IPS-NIHi7 (cell line): ENCODE measurements at regions not wholly inside any gene's neighbourhood (a gene's known extent, or its start where the extent isn't known, plus 50 kb on each side); places are given as distances from the start of the nearest gene placed in this dataset.
"Not testable (repeated sequence)": the region's sequence is repeated elsewhere in the genome, so short reads cannot be mapped to it uniquely, and the experiment has no call there.

ENCODE experiments used
- DNase-seq: peaks from one replicate; pipeline ENCODE4 v3.0.0; 2012; ENCODE audit warnings: mixed read lengths; ENCODE audit errors: extremely low spot score

DNA sequence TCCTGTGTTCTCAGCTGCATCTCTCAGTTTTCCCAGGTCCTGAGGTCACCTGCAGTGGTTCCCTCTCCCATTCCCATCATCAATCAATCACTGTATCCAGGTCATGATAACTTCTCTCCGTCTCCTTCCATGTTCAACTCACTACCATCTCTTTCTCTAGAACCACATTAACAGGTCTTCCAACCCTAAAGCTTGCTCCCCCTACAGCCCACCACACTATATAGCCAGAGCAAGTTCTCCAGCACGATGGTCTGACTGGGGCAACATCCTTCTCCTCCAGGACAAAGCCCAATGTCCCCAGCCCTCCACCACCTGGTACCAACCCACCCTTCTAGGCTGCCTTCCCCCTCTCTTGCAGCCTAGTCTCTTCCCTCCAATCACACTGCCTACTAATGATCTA is 241.6 kb downstream of the CDK5RAP2 start:
- DNase-seq = peak; percentile 18

DNA sequence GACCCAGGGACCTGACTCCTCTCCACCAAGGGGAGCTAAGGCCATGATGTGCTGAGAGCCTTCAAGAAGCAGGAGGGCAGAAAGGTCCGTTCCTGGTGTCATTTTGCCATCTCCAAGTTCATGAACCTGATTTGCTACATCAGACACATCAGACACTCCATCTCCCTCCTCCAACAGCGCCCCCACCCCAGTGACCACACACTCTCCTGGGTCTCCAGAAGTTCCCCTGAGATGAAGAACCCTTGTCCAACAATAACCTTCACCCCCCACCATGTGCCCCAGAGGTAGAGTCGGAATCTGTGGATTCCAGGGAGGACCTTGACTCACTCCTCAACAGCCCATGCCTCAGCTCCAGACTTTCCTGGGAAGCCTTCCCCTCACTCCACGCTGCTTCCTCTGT is 242.8 kb downstream of the CDK5RAP2 start:
- no peak for DNase-seq

DNA sequence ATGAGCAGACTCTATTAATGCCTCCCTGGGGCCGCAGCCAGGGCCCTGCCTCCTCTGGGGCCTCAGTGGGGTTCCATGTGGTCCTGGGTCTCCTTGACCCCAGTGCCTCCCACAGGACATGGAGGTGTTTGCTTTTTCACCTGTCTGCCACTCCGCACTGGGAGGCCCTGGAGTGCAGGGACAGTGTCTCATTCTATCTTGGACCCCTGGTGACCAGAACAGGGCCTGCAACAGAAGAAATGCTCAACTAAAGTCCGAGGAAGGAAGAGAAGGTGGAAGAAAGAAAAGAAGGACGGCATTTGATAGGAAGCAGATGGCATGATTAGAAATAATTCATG is 243.2 kb downstream of the CDK5RAP2 start:
- DNase-seq = no peak

DNA sequence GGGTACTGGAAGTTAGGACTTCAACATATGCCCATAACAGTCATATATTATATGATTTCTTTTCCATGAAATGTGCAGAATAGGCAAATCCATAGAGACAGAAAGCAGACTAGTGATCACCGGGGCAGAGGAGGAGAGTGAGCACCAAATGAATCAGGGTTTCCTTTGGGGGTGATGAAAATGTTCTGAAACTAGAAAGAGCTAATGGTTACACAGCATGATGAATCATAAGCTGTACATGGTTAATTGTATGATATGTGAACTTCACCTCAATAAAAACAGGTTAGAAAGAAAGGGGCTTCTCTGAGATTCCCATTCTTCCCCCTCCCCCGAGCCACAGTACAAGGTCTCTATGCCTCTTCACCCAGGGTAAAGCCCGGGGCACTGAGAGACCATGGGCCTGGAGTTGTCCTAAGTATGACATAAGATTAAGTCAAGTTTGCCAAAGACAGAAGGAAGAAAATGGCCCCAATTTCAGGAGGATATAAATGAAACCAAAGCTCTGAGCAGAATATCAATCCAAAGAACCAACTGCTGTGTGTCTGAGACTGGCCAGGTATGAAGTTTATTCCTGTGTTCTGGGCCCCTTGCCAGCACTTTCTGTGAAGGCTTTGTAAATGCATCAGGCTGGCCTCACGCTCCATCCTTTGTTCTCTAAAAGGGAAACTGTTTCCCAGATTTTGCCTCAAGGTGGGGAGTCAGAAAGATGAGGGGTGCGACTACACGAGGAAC is 243.8 kb downstream of the CDK5RAP2 start:
- DNase-seq = no peak

DNA sequence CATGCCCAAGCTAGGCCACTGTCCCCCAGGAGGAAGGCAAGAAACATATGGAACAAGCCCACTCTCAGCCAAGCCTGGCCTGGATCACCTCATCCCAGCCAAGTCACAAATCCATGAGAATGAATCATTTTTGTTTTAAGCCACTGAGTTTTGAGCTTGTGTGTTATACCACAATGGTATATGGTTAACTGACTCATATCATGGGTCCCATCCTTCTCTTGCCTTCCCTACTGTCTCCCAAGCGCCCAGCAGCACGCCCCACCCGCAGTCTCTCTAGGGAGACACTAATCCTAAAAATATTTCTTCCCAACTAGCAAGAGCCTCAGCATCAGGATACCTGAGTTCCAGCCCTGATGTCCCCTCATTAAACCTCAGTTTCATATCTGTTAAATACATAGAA is 248.1 kb downstream of the CDK5RAP2 start:
- DNase-seq = no peak

DNA sequence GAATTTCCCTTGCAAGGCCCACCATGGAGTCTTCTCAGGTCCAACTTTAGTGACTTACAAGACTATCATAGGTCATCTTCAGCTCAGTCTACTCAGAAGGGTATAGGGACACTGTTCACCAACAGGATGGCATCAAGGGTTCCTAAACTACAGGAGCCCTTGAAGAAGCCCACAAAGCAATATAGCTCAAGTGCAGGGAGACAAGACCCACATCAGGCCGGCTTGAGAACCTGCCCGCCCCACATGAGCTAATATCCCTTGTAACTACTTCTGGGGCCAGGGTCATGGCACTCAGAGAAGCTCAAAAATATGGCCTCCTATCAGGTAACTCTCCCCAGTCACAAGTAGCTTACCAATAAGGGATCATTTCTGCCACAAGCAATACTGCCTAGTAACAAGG is 249.9 kb downstream of the CDK5RAP2 start:
- DNase-seq = no peak

DNA sequence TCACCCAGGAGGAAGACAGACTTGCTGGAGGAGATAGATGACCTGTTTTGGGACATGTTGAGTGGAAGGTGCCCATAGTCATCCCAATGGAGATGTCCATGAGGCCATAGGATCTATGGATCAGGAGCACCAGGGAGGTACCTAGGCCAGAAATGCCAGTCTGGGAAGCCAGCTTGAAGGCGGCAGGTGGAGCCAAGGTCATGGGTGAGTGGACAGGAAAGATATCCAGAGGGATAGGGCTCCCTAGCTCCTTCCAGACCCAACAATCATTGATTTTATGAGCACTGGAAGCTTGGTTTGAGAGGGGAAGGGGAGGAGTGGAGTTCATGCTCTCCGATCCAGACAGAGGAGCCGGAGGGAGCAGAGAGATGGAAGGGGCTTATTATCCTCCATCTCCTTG is 252.6 kb downstream of the CDK5RAP2 start:
- DNase-seq = no peak

DNA sequence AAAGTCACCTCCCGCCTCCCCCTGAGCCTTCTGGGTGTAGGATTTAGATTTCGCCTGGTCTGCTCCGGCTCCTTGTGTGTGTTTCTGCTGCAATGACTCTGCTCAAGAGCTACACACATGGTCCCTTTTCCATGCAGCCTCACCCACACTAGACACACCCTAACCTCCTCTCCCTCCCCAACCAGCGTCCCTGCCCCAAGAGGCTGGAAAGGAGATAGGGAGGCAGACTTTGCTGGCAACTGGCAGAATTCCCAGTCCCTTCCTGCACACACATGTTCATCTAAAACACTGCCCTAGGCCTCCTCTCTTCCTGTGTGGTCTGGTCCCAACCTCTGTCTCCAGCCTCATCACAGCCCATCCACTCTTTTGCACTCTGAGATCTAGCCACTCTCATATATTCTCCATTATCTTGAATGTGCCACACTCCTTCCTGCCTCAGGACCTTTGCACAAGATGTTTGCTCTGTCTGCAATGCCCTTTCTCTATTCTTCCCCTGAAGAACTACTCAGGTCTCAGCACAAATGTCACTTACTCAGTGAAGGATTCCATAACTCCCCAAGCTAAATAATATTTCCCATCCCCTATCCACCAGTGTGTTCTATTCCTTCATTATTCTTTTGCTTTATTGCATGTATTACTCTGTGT is 253.8 kb downstream of the CDK5RAP2 start:
- no peak for DNase-seq

DNA sequence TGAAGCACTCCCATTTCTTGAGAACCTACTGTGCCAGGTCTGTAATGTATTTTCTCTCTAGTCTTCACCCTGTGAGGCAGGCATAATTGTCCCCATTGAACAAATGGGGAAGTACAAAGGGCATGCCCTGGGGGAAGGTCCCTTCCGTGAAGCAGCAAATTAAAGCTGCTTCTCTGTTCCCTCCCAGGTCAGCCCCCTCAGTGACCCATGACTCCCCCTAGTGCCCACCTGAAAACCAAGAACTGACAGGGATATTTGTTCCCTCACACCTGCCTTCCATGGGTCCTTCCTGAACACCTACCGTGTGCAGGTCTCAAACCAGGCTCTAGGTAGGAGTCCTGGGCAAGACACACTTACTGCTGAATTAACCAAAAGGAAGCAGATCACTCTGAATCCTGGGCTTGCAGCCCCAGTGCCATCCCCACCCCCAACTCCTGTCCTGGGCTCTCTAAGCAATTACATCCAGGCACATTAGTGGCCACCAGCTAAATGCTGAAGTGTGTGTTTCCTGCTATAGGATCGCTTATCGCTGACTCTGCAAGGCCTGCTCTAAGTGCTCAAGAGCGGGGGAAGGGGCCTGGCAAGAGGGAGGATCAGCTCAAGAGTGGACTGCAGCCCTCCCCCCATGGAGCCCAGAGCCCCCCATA is 254.8 kb downstream of the CDK5RAP2 start:
- DNase-seq = peak; percentile 75

DNA sequence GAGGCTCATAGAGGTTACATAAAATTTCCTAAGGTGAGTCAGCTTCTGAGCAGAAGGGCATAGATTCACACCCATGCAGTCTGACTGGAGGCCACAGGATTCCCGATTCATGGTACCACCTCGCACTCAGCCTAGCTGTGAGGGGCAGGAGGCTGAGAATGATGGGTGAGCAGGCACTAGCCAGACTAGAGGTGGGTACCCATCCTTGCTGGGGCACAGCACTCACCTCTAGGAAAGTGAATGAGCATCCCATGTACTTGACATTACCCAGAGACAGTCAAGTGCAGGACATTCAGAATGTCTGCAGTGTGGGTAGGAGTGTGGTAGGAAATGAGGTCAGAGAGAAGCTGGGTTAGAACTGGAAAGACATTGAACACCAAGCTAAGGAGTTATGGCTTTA is 255.5 kb downstream of the CDK5RAP2 start:
- DNase-seq = no peak

DNA sequence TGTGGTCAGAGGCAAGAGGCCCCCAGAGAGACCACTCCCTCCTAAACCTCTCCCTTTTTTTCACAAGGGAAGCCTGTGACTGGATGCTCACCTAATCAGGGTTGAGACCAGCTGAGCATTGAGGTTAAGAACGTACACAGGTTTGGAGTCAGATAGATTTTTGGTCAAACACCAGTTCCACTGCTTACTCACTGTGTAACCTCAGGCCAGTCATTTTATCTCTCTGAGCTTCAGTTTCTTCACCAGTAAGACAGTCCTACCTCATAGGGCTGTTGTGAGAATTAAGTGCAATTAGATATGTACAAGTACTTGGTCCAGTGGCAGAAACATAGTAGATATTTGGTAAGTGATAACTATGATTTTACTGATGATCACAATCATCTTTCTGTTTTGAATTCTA is 256.8 kb downstream of the CDK5RAP2 start:
- no peak for DNase-seq

DNA sequence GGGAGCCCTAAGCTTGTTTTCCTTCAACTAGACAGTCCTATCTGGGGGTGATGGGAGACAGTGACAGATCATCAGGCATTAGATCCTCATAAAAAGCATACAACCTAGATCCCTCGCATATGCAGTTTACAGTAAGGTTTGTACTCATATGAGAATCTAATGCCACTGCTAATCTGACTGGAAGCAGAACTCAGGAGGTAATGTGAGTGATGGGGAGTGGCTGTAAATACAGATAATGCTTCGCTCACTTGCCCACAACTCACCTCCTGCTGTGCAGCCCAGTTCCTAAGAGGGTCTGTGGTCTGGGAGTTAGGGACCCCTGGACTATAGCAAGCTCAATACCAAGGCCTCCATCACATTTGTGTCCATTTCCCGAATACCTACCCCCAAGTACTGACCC is 260.5 kb downstream of the CDK5RAP2 start:
- DNase-seq = no peak

DNA sequence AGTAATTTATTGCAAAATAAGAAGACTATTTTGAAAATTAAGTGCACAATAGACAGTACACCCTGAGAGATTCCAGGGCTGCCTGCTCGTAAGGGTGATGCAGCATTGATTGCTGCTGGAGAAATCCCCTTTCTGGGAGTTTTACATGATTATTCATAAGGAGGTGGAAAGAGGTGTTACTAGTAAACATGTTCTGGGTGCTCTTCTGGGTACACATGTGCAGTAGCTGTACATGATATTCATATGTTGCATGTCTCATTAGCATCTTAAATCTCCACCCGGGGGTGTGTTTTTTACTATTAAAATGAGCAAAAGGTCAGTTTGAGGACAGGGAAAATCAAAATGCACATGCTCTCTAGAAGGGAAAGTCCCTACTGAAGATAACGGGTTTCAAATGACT is 264.8 kb downstream of the CDK5RAP2 start:
- no peak for DNase-seq

DNA sequence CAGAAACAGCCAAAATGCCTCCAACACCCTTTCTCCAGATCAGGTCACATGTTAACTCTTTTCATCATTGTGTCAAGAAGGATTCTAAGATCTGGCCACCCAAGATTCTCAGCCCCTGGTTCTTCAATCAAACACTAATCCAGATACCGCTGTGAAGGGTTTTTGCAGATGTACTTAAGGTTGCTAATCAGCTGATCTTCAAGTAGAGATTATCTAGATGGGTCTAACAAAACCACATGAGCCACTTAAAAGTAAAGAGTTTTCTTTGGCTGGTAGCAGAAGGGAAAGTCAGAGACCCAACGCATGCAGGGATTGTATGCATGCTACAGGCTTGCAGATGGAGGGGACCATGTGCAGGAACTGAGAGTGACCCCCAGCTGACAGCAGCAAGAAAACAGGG is 267.9 kb downstream of the CDK5RAP2 start:
- DNase-seq = no peak

DNA sequence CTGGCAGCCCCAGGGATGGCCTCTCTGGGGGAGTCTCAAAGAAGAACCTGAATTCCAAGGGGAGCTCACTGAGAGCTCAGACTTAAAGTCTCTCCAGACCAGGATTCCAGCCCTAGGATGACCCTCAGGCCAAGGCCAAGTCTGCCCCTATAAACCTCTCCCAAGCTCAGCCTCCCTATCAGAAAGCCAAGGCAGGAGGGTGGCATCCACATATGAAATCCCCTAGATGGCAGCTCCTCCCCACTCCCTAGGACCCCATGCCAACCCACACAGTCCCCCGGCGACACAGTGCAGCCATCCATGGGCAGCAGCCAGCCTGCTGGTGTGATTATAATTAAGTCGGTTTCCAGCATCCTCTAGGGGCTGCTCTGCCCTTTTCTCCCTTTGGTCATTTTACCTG is 269.9 kb downstream of the CDK5RAP2 start:
- no peak for DNase-seq

DNA sequence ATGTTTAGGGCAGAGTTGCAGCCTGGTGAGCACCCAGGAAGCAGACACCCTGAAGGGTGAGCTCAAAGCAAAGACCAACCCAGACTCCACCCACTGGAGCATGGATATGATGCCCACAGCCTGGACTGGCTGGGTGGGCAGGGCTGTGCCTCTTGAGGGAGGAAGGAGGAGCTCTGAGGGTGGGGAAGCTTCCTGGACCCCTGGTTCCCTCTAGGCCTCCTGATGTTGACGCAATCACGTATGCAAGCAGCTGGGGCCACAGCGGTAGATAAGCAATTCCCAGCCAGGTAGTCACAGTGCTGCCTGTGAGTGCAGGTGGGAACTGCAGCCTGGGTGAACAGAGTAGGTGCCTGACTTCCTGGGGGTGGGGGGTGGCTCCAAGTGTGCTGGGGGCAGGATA is 271.5 kb downstream of the CDK5RAP2 start:
- DNase-seq = peak; percentile 53

DNA sequence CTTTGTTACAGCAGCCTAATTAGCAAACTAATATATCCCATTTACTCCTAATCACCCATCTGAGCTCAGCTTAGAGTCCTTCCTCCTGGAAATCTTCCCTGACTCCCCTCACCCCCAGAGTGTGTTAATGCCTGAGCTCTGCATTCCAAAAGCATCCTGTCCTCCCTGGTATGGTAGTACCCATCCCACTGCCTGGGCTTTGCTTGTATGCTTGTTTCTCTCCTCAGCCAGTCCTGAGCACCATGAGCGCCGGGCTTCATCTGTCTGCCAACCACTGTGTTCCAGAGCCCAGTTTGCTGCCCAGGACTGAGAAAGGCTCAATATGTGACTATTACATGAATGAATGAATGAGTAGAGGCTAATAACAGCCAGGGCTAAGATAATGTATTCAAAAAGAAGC is 272.4 kb downstream of the CDK5RAP2 start:
- peak; percentile 31 for DNase-seq

DNA sequence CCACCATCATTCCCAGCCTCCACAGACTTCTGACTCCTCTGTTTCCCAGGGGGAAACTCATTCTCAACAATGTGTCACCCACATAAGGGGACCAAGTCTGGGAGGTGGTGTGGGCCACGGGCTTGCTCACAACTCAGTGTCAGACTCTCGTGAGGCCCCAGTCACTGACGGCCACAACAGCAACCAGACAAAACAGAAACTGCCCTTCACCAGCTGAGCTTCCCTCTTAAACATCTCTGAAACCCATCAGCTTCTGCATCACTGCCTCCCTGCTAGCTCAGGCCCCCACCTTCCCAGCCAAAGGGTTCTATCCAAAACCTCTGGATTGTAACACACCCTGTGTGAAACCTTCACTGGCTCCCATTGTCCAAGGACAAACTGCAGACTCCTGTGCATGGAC is 273.4 kb downstream of the CDK5RAP2 start:
- no peak for DNase-seq

DNA sequence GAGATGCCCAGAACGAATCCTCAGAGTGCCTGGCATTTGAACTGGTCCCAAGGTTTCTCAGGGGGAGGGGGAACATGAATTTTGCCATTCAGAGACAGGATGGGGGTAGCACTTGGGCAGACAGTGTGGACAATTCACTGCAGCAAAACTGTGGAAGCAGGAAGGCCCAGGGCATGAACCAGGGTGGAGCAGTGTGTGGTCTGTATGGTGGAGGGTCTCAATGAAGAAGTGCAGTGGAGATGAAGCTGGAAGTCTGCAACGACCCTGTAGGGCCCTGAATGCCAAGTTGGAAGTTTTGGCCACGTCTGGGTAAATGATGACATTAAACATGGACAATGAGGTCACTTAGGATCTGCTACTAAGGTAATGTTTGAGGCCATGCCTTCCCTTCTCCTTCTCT is 273.9 kb downstream of the CDK5RAP2 start:
- DNase-seq = no peak

DNA sequence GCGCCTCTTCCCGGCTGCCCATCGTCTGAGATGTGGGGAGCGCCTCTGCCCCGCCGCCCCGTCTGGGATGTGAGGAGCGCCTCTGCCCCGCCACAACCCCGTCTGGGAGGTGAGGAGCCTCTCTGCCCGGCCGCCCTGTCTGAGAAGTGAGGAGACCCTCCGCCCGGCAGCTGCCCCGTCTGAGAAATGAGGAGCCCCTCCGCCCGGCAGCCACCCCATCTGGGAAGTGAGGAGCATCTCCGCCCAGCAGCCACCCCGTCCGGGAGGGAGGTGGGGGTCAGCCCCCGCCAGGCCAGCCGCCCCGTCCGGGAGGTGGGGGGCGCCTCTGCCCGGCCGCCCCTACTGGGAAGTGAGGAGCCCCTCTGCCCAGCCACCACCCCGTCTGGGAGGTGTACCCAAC is 275.1 kb downstream of the CDK5RAP2 start:
- not testable (repeated sequence) for DNase-seq

DNA sequence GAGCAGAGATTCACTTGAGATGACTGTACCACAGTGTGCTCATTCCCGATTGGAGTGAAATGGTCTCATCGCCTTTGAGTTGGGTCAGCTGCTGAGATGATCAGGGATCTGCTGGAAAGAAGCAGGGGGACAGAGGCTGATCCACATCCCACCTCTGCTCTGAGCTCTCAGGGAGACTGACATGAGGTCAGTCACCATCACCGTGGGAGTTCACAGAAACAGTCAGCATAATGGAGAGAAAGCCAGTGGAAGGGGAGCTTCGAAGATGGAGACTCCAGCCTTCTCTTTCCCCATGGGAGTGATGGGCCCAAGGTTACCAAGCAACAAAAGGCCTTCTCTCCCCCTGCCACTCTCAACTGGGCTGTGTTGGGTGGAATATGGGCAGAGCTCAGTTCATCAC is 276.4 kb downstream of the CDK5RAP2 start:
- no peak for DNase-seq

DNA sequence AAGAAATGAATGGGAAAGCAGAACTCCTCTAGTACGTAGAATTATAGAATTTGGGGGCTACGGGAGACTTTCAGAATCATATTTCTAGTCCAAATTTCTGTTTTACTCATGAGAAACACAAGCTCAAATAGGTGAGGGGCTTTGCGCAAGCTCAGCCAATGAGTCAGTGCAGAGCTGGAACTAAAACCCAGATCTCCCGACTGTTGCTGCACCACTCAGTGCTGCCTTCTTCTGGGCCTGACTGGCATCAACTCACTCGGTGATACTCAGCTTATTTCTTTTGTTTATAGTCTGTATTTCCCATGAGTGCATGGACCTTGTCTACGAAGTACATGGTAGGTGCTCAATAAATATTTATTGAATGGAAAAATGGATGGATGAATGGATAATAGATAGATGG is 280.2 kb downstream of the CDK5RAP2 start:
- DNase-seq = peak; percentile 54

DNA sequence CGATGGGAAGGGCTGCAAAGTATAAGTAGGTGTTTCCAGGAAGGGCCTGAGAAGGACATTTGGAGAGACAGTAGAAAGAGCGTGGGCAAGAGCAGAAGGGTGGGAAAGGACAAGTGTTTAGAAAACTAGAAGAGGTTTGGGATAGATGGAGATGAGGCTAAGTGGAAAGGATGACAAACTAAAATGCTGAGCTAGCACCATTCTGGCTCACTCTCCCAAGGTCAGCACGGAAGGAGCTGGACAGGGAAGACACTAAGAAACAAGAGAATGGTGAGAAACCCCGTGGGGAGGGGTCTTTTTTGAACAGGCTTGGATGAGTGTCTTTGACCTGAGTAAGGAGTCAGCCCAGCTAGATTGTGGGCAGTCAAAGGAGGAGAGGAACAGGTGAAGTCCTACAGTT is 286.0 kb downstream of the CDK5RAP2 start:
- no peak for DNase-seq
